Left cardiac atrium (tissue), 4 donors: ENCODE measurements at regions not wholly inside any gene's neighbourhood (a gene's known extent, or its start where the extent isn't known, plus 50 kb on each side); places are given as distances from the start of the nearest gene placed in this dataset.
A peak's percentile ranks its signal among the peaks of the same experiment; 100 is the strongest.

Experiments
- ATAC-seq, 2 donors: fragments of 200-7000 bp; cut with Tn5 transposase; one replicate each; pipeline ENCODE4 v1.9.1; 2020; ENCODE audit warnings: mild to moderate bottlenecking in 2 of 2, moderate library complexity in 2 of 2
- DNase-seq: peaks from one replicate; pipeline ENCODE4 v3.0.0-alpha.2; 2020
- intact Hi-C, 2 donors: fragments of 100-400 bp; cut with DNase I; formaldehyde crosslinking; loops; one replicate each; pipeline versions ENCODE4 v1.14.1 to v1.15.1; 2022 to 2023
- donor health status: DM: no; HTN: yes; CAD: no.
- donor health status: DM: no; HTN: yes; CAD: no; lungs with severe emphysema.
- donor health status: DM: yes; HTN: yes; CAD: no.
- donor health status: Dilated cardiomyopathy.

DNA sequence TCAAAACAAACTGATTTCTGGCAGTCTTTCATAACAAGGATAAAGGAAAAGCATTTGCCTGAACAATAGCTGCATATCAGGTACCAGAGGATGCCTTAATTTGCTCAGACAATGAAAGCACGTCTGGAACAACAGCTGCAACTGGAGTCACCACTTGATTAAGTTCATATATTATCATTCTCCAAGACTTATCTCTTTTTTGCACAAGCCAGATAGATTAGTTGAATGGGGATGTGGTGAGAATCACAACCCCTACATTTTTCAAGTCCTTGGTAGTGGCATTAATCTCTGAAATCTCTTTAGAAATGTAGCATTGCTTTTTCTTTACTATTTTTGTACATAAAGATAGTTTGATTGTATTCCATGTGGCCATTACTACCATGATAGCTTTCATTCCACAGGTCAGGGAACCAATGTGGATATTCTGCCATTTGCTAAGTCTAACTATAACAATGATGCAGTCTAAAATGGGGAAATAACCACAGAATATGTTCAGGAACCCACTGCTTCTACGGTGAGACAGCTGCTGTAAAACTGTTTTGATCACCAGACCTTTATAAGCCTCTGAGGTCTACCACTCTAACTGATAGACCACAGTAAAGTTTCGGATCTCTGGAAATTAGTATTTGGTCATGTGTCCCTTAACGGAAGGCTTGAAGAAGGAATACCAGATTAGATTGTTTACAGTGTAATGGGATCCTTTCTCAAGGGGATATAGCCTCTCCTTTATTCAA lies 1176.2 kb downstream of the DNAJB9 start:
- ATAC-seq: no peak
- intact Hi-C loops: no loop called here

GRCh38 chr7:109751241-109751640 lies 1181.6 kb downstream of the DNAJB9 start:
- intact Hi-C loops: no loop called here
- DNase-seq (no peak), ATAC-seq (no peak)

More for the DNA sequence above, 1176.2 kb downstream of the DNAJB9 start:
- no peak for DNase-seq

- no peak for ATAC-seq
- intact Hi-C loops: no loop called here
These were observed 1182.4 kb downstream of the DNAJB9 start for GRCh38 chr7:109752068-109752467.

DNA sequence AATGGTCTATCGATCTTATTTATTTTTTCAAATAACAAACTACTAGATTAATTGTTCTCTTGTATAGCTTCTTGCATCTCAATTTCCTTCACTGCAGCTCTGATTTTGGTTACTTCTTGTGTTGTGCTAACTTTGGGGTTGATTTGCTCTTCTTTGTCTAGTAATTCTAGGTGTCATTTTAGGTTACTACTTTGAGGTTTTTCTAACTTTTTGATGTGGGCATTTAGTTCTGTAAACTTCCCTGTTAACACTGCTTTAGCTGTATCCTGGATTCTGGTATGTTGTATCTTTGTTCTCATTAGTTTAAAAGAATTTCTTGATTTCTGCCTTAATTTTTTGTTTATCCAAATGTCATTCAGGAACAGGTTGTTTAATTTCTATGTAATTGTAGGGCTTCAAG lies 1188.0 kb downstream of the DNAJB9 start:
- intact Hi-C loops: no loop called here
- ATAC-seq (no peak), DNase-seq (no peak)

More at GRCh38 chr7:109752068-109752467, 1182.4 kb downstream of the DNAJB9 start:
- DNase-seq: no peak

DNA sequence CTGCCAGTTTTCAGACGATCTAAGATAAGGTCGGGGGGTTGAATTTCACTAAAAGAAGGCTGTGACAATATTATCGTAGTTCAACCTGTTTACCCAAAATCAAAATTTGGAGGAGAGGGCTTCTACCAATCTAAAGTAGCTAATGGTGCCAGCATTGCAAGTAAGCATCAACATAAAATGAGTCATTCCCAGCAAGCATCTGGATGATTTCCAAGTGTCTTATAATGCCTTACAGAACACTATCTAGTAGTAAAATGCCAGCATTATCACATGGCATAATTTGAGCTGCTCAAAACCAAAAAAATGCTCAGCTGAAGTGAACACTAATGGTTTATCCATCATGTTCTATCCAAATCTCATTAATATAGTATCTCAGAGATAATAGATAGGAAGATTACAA lies 1193.9 kb downstream of the DNAJB9 start:
- intact Hi-C loops: no loop called here
- ATAC-seq (no peak), DNase-seq (no peak)

GRCh38 chr7:109772161-109772560 lies 1202.5 kb downstream of the DNAJB9 start:
- ATAC-seq (no peak), DNase-seq (no peak)
- intact Hi-C loops: no loop called here

- ATAC-seq (no peak), DNase-seq (no peak)
- intact Hi-C loops: no loop called here
These were observed 1213.1 kb downstream of the DNAJB9 start for GRCh38 chr7:109782806-109783205.

GRCh38 chr7:109806548-109806947 lies 1236.9 kb downstream of the DNAJB9 start:
- no peak for DNase-seq
- intact Hi-C loops: no loop called here
- no peak for ATAC-seq

DNA sequence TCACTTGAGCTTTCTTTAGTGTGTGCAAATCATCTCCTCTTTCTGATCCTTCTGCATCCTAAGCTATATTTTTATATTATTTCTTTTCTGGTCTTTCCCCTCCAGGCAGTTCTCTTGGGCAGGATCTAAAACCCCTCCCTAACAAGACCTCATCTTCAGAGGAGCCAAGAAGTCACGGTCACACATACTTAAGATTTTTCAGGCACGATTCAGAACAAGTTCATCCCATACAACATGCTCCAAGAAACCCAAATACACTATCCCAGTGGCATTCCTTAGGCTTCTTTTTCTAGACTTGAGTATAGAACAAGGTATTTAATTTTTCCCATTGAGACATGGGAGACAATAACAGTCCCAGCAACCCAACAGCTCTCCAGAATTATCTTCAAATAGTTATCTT lies 1251.5 kb downstream of the DNAJB9 start:
- DNase-seq (no peak), ATAC-seq (no peak)
- intact Hi-C loops: no loop called here

DNA sequence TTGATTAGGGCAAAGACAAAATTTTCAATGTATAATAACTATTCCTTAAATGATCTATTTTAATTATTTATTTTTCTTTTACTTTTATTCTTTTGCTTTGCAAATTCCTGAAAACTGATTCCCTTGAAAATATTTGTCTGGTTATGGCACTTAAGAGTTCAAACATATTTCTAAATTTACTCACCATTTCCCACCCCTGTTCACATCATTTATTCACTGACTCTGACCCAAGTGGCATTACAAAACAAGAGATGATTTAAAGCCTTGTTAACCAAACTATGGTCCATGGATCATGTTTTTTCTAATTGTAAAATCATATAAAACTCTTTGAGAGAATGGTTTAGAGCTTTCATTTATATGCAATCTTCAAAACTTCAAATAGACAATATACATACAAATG lies 1256.1 kb upstream of the LRRN3 start:
- ATAC-seq (no peak), DNase-seq (no peak)
- intact Hi-C loops: no loop called here

DNA sequence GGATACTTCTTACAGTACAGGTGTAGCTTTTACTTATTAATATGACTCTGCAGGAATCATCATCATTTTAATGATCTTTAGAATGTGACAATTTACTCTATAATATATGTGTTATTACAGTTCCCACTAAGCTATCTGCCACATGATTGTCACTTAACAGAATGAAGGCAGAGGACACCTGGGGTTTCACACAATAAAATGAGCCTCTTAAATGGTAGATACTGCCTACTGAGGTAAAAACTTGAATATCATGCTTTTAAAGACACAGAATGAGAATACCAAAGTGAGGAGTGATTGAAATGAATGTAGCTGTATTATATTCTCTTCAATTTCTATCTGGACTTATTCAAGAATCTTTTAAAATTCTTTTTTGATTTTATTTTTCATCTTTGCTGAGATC lies 1255.3 kb upstream of the LRRN3 start:
- no peak for ATAC-seq
- intact Hi-C loops: no loop called here
- no peak for DNase-seq

GRCh38 chr7:109836016-109836415 lies 1254.9 kb upstream of the LRRN3 start:
- intact Hi-C loops: no loop called here
- DNase-seq: no peak
- ATAC-seq: no peak

GRCh38 chr7:109842386-109842785 lies 1248.5 kb upstream of the LRRN3 start:
- ATAC-seq: no peak
- intact Hi-C loops: loop anchor here in 1 of 2 donors (5.0 to 10.0 kb wide), 2 partner anchors 1252 to 1645 kb away; partner anchors contain the start of gene LRRN3

GRCh38 chr7:109844362-109844761 lies 1246.6 kb upstream of the LRRN3 start:
- ATAC-seq (no peak), DNase-seq (no peak)
- intact Hi-C loops: loop anchor here in 1 of 2 donors (5.0 to 10.0 kb wide), 2 partner anchors 1250 to 1643 kb away; partner anchors contain the start of gene LRRN3

More at GRCh38 chr7:109842386-109842785, 1248.5 kb upstream of the LRRN3 start:
- DNase-seq: no peak

DNA sequence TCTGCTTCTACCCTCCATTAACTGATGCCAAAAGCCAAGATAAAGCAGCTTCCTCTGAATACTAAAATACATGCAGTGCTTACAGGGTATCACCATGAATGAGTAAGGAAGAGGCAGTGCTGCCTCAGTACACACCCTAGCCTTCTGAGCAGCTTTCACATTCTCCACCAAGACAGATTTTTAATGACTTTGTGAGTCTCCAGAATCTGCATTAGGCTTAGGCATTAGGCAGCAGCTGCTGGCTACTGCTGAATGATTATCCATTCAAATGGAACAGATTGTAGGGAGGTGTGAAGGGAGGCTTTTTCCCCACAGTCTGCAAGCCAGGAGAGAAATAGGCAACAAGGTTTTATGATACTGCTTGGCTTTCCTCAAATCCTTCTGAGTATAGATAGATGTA lies 1226.7 kb upstream of the LRRN3 start:
- intact Hi-C loops: no loop called here
- no peak for DNase-seq
- ATAC-seq: no peak

DNA sequence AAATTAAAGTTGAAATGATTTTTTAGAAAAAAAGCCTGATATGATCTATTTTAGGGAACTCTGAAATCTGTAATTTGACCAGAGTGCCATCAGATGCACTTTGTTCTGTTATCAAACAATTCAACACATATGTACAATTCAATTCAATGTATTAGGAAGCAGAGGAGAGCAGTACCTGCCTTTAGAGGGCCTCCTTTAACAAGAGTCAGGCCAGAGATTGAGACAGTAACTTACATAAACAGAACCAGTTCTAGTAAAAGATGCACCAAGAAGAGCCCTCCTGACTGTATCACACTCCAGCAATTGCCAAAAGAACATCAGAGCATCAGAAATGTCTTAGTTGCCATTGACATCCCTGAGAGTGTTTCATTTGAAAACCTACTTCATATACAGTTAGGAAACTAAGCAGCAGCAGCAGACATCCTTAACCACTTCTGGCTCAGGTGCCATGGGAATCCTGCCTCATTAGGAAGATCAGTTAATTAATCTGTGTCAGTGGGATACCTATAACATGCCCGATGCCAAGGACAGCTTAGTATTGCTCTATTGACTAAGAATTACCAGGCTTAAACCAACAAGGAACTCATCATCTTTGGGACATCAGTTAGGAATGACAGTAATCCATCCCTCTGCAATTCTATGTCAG lies 1222.6 kb upstream of the LRRN3 start:
- ATAC-seq (no peak), DNase-seq (no peak)
- intact Hi-C loops: no loop called here

DNA sequence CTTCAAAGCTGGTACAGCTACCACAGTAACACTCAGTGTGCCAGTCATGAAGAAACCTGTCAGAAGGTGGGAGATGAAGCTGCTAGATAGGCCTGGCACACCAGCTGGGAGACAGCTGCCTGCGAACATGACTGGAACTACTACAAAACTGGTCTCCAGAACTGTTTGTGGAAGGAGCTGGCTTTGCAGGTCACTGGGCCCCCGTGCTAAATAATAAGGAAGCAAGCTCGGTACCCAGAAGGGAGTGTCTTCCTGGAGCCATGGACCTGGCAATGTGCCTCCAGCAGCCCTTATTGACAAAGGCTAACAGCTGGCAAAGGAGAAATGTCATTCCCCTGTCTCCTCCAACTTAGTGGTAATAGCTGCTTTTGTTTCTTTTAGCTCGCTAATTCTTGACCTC lies 1217.6 kb upstream of the LRRN3 start:
- DNase-seq (peak; percentile 43), ATAC-seq (no peak)
- intact Hi-C loops: no loop called here

DNA sequence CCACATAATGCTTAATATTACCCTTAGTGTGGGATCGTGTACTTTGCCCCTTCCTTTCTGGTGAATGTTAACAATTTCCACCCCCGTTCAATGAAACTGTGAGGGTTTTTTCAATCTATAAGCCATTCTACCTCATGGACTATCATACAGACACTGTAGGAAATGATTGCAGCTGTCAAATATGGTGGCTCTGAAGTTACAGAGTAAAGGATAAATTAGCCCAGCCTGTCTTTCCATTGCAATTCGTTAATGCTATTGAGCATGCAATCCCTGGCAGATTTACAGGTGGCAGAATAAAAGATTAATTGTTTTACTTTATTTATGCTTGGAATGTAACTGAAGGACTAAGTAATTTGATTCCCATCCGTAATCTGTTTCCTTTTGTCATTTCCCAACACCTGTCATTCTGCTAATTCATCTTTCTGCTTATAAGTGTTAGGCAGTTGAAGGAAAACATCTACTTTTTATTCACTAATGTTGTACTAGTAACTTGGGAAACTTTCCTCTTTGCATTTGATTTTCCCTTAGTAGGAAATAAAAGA lies 1211.6 kb upstream of the LRRN3 start:
- ATAC-seq (no peak), DNase-seq (no peak)
- intact Hi-C loops: no loop called here

DNA sequence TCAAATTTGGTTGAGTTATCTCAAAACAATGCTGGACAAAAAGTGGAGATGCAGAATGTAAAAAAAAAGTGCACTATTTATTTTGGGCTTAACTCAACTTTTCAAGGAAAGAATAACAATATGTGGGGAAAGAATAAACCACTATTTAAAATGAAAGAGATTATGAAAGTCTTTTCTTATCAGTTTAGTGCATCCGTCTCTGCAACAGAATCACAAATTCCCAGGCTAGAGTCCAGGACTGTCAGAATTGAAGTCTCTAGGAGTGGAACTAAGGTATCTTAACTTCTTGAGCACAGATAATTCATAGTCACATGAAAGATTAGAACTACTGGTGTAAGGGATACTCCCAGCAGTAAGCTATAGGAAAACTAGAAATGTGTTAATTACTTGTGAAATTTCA lies 1200.3 kb upstream of the LRRN3 start:
- DNase-seq: no peak
- intact Hi-C loops: no loop called here
- ATAC-seq: no peak

DNA sequence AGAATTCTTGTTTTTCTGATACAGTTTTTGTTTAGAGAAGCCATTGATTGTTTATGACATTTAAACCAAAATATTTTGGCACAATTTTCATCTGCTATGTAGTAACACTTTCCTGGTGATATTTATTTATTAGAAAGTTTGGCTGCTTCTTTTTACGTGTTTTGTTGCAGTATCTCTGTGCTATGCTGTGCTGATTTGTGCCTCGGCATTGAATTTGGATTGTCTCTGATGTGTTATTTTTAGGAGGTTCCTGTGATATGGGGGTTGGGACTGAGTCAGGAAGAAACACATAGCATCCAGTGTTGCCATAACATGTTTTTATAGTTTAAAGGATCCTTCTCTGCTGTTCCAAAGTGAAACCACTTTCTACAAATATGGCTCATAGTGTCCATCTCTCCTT lies 1197.7 kb upstream of the LRRN3 start:
- no peak for DNase-seq
- intact Hi-C loops: no loop called here
- ATAC-seq: peak in 1 of 2 donors; percentile 18

DNA sequence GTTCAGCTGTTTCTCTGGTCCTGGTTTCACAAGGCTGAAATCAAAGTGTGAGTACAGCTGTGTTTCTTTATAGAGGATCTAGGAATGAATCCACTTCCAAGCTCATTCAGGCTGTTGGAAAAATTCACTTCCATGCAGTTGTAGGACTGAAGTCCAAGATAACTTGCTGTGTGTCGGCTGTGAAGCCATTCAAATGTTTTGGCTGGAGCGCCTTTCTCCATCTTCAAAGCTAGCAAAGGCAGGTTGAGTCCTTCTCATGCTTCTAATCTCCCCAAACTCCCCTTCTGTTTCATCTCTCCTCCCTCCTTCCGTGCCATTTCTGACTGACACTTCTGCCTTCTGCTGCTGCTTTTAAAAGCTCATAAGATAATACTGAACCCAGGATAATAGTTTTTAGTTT lies 1195.4 kb upstream of the LRRN3 start:
- intact Hi-C loops: no loop called here
- ATAC-seq (no peak), DNase-seq (no peak)
